ENCODE measurements at regions not wholly inside any gene's neighbourhood (a gene's known extent, or its start where the extent isn't known, plus 50 kb on each side); places are given as distances from the start of the nearest gene placed in this dataset.

DNA sequence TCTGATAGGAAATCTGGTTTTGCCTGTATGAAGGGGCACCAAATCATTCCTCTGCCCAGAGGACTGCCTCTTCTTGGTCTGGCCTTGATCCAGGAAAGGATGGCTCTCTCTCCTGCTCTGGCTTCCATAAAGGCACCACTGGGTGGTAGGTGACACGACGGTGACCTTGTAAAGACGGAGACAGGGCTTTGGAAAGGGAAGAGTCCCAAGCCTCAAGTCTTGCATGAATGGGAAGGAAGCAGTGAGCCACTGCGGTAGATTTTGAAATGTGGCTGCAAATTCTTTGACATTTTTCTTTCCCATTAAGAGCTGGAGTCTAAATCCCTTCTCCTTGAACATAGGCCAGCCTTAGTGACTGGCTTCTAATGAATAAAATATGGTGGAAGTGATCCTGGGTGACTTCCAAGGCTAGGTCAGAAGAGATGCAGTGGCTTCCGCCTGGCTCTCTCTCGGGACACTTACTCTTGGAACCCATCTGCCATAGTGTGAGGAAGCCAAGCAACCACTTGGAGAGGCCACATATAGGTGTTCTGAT lies 347.4 kb downstream of the BCOR start:
- Histone ChIP-seq H2BK120ac (ENCODE audit: low read depth, low read length) (no peak overlapping the region), H2AFZ (ENCODE audit: low read depth, low read length) (no peak overlapping the region), H4K91ac (ENCODE audit: low read length) (no peak overlapping the region), H3K4me3 (ENCODE audit: insufficient read depth in 1 of 2, low read depth in 1 of 2, low read length in 2 of 2) (no peak overlapping the region), H2BK15ac (ENCODE audit: low read depth, poor library complexity, severe bottlenecking) (no peak overlapping the region), H3K9me3 (ENCODE audit: control insufficient read depth, low read length) (peaks cover 3% of the 10 kb centered on the region), H3K79me1 (replicated peaks; ENCODE audit: low read length, poor library complexity, severe bottlenecking) (no peaks in the 10 kb centered on the region), H2BK12ac (ENCODE audit: low read length in 2 of 2) (no peak overlapping the region), H4K8ac (ENCODE audit: low read length) (no peak overlapping the region), H3K4me1 (ENCODE audit: control insufficient read depth, insufficient read depth, low read depth, low read length) (peaks cover 19% of the 10 kb centered on the region), H3K4ac (ENCODE audit: low read depth in 1 of 2, low read length in 2 of 2) (no peak overlapping the region), H3K14ac (ENCODE audit: low read length in 2 of 2) (no peak overlapping the region), H3K4me2 (ENCODE audit: low read length, poor library complexity, severe bottlenecking) (no peak overlapping the region), H2AK5ac (ENCODE audit: low read length, severe bottlenecking) (no peak overlapping the region), H3K18ac (ENCODE audit: low read depth in 1 of 2, low read length in 2 of 2) (no peak overlapping the region), H3K27me3 (ENCODE audit: control insufficient read depth in 1 of 2, insufficient read depth in 1 of 2, low read length in 2 of 2) (peaks cover 0 to 18% of the 10 kb centered on the region in 2 experiments), H3K9ac (ENCODE audit: low read length) (no peak overlapping the region), H2BK5ac (ENCODE audit: low read depth, low read length, poor library complexity, severe bottlenecking) (no peak overlapping the region), H3K36me3 (ENCODE audit: control insufficient read depth in 1 of 2, insufficient read depth in 2 of 2, low read depth in 1 of 2, low read length in 2 of 2) (no peaks in the 10 kb centered on the region), H3K23ac (ENCODE audit: low read length in 2 of 2) (no peak overlapping the region), H3K27ac (ENCODE audit: low read length, poor library complexity, severe bottlenecking) (no peak overlapping the region)
- no peak for DNase-seq
- WGBS: 97% methylated on average over 5 of the region's 6 CpGs

GRCh38 chrX:39750848-39751247 lies 346.9 kb downstream of the BCOR start:
- Histone ChIP-seq H3K79me1 (replicated peaks; ENCODE audit: low read length, poor library complexity, severe bottlenecking) (no peaks in the 10 kb centered on the region), H2BK12ac (ENCODE audit: low read length in 2 of 2) (no peak overlapping the region), H2BK120ac (ENCODE audit: low read depth, low read length) (no peak overlapping the region), H2BK5ac (ENCODE audit: low read depth, low read length, poor library complexity, severe bottlenecking) (no peak overlapping the region), H3K27me3 (ENCODE audit: control insufficient read depth in 1 of 2, insufficient read depth in 1 of 2, low read length in 2 of 2) (peaks cover 0 to 14% of the 10 kb centered on the region in 2 experiments), H3K4ac (ENCODE audit: low read depth in 1 of 2, low read length in 2 of 2) (no peak overlapping the region), H3K27ac (ENCODE audit: low read length, poor library complexity, severe bottlenecking) (no peak overlapping the region), H3K4me3 (ENCODE audit: insufficient read depth in 1 of 2, low read depth in 1 of 2, low read length in 2 of 2) (no peak overlapping the region), H2AFZ (ENCODE audit: low read depth, low read length) (no peak overlapping the region), H3K9me3 (ENCODE audit: control insufficient read depth, low read length) (peaks cover 3% of the 10 kb centered on the region), H2AK5ac (ENCODE audit: low read length, severe bottlenecking) (no peak overlapping the region), H2BK15ac (ENCODE audit: low read depth, poor library complexity, severe bottlenecking) (no peak overlapping the region), H3K23ac (ENCODE audit: low read length in 2 of 2) (no peak overlapping the region), H3K36me3 (ENCODE audit: control insufficient read depth in 1 of 2, insufficient read depth in 2 of 2, low read depth in 1 of 2, low read length in 2 of 2) (no peaks in the 10 kb centered on the region), H3K4me1 (ENCODE audit: control insufficient read depth, insufficient read depth, low read depth, low read length) (peaks cover 22% of the 10 kb centered on the region), H3K14ac (ENCODE audit: low read length in 2 of 2) (no peak overlapping the region), H4K8ac (ENCODE audit: low read length) (no peak overlapping the region), H3K18ac (ENCODE audit: low read depth in 1 of 2, low read length in 2 of 2) (no peak overlapping the region), H3K4me2 (ENCODE audit: low read length, poor library complexity, severe bottlenecking) (no peak overlapping the region), H3K9ac (ENCODE audit: low read length) (no peak overlapping the region), H4K91ac (ENCODE audit: low read length) (no peak overlapping the region)
- DNase-seq: no peak
- 100% methylated on average over 3 of the region's 6 CpGs for WGBS

- Histone ChIP-seq H2AFZ (ENCODE audit: low read depth, low read length) (no peak overlapping the region), H3K9me3 (ENCODE audit: control insufficient read depth, low read length) (peaks cover 3% of the 10 kb centered on the region), H3K4me3 (ENCODE audit: insufficient read depth in 1 of 2, low read depth in 1 of 2, low read length in 2 of 2) (no peak overlapping the region), H2BK5ac (ENCODE audit: low read depth, low read length, poor library complexity, severe bottlenecking) (peak overlapping the region; percentile 66), H2BK12ac (ENCODE audit: low read length in 2 of 2) (no peak overlapping the region), H3K27me3 (ENCODE audit: control insufficient read depth in 1 of 2, insufficient read depth in 1 of 2, low read length in 2 of 2) (peaks cover 0 to 7% of the 10 kb centered on the region in 2 experiments), H3K14ac (ENCODE audit: low read length in 2 of 2) (no peak overlapping the region), H3K79me1 (replicated peaks; ENCODE audit: low read length, poor library complexity, severe bottlenecking) (no peaks in the 10 kb centered on the region), H3K23ac (ENCODE audit: low read length in 2 of 2) (no peak overlapping the region), H3K4me2 (ENCODE audit: low read length, poor library complexity, severe bottlenecking) (no peak overlapping the region), H2BK120ac (ENCODE audit: low read depth, low read length) (no peak overlapping the region), H4K8ac (ENCODE audit: low read length) (peak overlapping the region; percentile 37), H3K36me3 (ENCODE audit: control insufficient read depth in 1 of 2, insufficient read depth in 2 of 2, low read depth in 1 of 2, low read length in 2 of 2) (no peaks in the 10 kb centered on the region), H3K4ac (ENCODE audit: low read depth in 1 of 2, low read length in 2 of 2) (no peak overlapping the region), H3K27ac (ENCODE audit: low read length, poor library complexity, severe bottlenecking) (no peak overlapping the region), H2BK15ac (ENCODE audit: low read depth, poor library complexity, severe bottlenecking) (no peak overlapping the region), H3K4me1 (ENCODE audit: control insufficient read depth, insufficient read depth, low read depth, low read length) (peaks cover 25% of the 10 kb centered on the region), H4K91ac (ENCODE audit: low read length) (no peak overlapping the region), H3K9ac (ENCODE audit: low read length) (no peak overlapping the region), H2AK5ac (ENCODE audit: low read length, severe bottlenecking) (peak overlapping the region; percentile 73), H3K18ac (ENCODE audit: low read depth in 1 of 2, low read length in 2 of 2) (peak overlapping the region in 1 of 2 experiments; percentile 11)
- 85% methylated on average over 5 of the region's 9 CpGs for WGBS
- DNase-seq: peak; percentile 30
Measured at GRCh38 chrX:39752815-39753214, 344.9 kb downstream of the BCOR start.

GRCh38 chrX:39753293-39753996 lies 344.3 kb downstream of the BCOR start:
- H3K79me1 ChIP-seq (replicated peaks; ENCODE audit: low read length, poor library complexity, severe bottlenecking): no peaks in the 10 kb centered on the region
- no peak overlapping the region for H2BK15ac ChIP-seq (ENCODE audit: low read depth, poor library complexity, severe bottlenecking)
- H3K23ac ChIP-seq (ENCODE audit: low read length in 2 of 2): no peak overlapping the region
- H3K4me1 ChIP-seq (ENCODE audit: control insufficient read depth, insufficient read depth, low read depth, low read length): peaks cover 27% of the 10 kb centered on the region
- H4K8ac ChIP-seq (ENCODE audit: low read length): no peak overlapping the region
- no peak overlapping the region for H2AFZ ChIP-seq (ENCODE audit: low read depth, low read length)
- WGBS: 84% methylated on average over 7 of the region's 8 CpGs
- H3K4ac ChIP-seq (ENCODE audit: low read depth in 1 of 2, low read length in 2 of 2): no peak overlapping the region
- H3K27ac ChIP-seq (ENCODE audit: low read length, poor library complexity, severe bottlenecking): peak overlapping the region; percentile 35
- H3K14ac ChIP-seq (ENCODE audit: low read length in 2 of 2): no peak overlapping the region
- H3K18ac ChIP-seq (ENCODE audit: low read depth in 1 of 2, low read length in 2 of 2): no peak overlapping the region
- H4K91ac ChIP-seq (ENCODE audit: low read length): peak overlapping the region; percentile 80
- no peak overlapping the region for H3K4me3 ChIP-seq (ENCODE audit: insufficient read depth in 1 of 2, low read depth in 1 of 2, low read length in 2 of 2)
- H3K9ac ChIP-seq (ENCODE audit: low read length): no peak overlapping the region
- H3K9me3 ChIP-seq (ENCODE audit: control insufficient read depth, low read length): peaks cover 3% of the 10 kb centered on the region
- no peaks in the 10 kb centered on the region for H3K36me3 ChIP-seq (ENCODE audit: control insufficient read depth in 1 of 2, insufficient read depth in 2 of 2, low read depth in 1 of 2, low read length in 2 of 2)
- peak overlapping the region; percentile 66 for H2BK5ac ChIP-seq (ENCODE audit: low read depth, low read length, poor library complexity, severe bottlenecking)
- DNase-seq: no peak
- no peak overlapping the region for H2BK12ac ChIP-seq (ENCODE audit: low read length in 2 of 2)
- H2BK120ac ChIP-seq (ENCODE audit: low read depth, low read length): no peak overlapping the region
- peaks cover 0 to 7% of the 10 kb centered on the region in 2 experiments for H3K27me3 ChIP-seq (ENCODE audit: control insufficient read depth in 1 of 2, insufficient read depth in 1 of 2, low read length in 2 of 2)
- H3K4me2 ChIP-seq (ENCODE audit: low read length, poor library complexity, severe bottlenecking): no peak overlapping the region
- H2AK5ac ChIP-seq (ENCODE audit: low read length, severe bottlenecking): peak overlapping the region; percentile 73
